HG03460 (cell line): ENCODE measurements at regions not wholly inside any gene's neighbourhood (a gene's known extent, or its start where the extent isn't known, plus 50 kb on each side); places are given as distances from the start of the nearest gene placed in this dataset.

Experiments used
- ATAC-seq: cut with Tn5 transposase; IDR thresholded peaks from one replicate; pipeline ENCODE4 v1.9.1; 2021; ENCODE audit not compliant: unreplicated experiment

DNA sequence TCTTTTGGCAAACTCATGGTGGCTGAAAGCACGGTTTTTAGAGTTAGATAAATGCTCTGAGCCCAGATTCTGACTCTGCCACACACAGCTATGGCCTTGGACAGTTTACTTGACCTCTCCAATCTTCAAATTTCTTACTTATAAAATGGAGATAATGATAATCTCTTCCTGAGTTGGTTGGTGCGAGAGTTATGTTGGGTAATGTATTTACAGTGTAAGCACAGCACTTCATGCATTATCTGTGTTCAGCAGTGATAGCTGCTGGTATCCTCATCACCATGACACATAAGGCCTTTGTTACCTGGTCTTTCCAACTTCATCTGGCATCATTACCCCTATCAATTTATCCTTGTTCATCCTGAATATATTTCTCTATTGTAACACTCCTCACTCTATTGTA lies 178.8 kb upstream of the ELL2 start:
- ATAC-seq = no peak

DNA sequence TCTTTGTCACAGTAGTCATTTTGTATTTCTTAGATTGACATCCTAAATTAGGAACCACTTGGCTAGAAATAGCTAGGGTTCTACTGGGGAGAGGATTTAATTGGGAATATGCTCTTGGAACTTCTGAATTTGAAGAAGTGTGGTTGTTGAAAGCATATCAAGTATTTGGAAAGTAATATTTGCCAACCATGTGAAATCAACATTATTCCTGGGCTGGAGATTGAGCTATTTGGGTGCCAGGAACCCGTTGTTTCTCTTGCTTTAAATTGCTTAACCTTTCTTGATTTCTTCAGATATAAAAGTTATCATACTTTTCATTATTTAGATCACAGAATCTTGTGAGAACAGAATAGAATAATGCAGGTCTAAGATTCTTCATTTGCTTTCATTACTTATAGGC lies 178.4 kb upstream of the ELL2 start:
- ATAC-seq = no peak

DNA sequence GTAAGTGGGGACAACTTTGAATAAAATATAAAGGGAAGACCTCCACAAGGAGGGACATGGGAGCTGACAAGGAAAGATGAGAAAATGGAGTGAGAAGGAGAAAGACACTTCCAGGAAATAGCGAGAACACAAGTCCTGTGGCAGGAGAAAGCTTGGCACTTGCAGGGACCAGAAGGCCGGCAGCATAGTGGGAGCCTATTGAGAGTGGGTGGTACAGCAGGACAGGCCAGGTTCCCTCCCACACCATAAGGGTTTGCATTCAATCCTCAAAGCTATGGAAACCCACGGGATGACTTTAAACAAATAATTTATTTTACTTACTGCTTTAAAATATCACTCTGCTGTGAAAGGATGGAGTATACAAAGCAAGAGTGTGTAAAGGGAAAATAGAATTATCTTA lies 173.2 kb upstream of the ELL2 start:
- ATAC-seq = no peak

DNA sequence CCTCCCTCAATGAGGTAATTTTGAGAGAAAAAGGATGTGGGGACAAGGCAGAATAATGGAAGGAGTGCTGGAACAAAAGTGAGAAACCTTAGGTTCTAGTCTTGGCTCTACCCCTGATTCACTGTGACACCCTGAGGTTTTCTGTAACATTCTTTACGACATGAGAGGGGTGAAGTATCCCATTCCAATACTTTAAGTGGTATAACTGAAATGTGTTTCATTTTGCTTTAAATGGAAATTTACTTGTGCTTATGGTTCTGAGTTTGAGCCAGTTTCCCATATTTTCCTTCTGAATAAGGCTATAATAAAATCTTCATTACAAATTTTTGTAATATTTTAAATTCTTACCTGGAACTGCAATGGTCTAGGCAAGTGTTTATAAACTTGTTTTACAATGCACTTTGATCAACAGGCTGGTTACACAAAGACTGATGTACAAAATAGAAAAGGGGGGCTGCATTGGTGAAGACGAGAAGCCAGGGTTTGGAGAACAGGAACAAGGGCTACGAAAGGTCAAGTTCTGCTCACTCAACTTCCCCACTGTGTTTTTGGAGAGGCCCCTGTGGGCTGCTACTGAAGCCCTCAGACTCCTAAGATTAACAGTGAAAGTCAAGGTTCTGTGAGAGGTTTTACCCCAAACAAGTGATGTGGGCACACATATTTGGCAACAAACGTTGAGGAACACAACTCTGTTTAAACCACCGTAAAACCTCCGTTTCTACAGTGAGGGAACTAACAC lies 171.9 kb upstream of the ELL2 start:
- no peak for ATAC-seq

DNA sequence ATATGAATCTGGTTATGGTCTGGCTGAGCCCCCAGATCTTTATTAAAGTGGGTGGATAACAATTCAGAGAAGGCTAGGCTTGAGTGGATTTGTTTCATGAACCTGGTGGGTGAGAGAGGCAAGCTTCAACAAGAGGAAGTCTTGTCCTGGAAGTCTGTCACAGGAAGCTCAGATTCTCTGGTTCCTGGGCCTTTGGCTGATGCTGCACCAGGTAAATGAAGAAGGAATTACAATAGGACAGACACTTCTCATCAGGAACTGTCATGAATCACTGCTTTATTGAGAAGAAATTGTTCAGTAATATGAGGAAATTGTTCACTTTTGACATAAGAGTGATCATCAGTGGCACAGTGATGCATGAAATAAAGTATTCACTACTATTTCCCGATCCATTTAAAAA lies 167.6 kb upstream of the ELL2 start:
- no peak for ATAC-seq

DNA sequence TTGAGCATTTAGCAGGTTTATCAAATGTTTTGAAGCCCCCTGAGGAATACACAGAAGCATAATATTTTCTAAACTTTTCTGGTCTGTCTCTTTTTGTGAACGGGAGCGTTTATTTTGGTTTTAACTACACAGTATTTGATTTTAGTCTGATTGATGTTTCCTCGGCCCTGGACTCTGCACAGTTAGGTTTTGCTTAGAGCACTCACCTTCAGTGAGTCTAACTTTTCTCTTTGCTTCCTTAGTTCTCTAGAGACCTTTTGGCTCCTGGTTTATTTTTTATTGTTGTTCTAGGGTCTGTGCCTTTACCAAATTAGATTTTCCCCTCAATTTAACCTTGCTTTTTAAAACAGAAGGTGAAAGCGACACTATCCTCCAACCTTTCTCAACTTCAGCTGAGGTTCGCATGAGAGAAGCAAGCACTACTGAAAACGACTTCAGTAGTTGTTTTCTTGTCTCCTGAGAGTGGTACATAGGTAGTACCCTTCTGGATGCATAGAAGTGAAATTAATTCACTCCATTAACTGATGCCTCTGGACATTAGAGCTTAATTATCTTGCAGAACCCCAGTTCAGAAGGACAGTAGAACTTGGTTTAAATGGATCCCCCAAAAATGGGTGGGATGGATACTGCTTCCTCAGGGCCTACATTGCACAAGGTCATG lies 166.7 kb upstream of the ELL2 start:
- no peak for ATAC-seq

DNA sequence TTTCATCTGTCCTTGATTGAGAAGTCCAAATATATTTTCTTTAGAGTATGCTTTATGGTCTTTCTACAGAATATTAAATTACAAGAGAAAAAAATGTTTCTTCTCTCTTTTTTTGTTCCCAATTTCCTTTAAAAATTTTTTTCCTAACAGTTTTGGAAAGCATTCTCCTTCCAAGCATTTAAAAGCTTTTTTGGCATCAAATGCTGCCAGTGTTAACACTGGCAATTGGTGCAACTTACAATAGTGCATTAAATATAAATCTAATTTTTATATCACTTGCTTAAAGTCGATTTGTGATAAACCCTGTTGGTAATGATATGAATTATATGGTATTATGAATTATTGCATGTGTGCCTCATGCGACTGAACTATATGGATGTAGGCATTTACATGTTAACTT lies 165.9 kb upstream of the ELL2 start:
- ATAC-seq = no peak

DNA sequence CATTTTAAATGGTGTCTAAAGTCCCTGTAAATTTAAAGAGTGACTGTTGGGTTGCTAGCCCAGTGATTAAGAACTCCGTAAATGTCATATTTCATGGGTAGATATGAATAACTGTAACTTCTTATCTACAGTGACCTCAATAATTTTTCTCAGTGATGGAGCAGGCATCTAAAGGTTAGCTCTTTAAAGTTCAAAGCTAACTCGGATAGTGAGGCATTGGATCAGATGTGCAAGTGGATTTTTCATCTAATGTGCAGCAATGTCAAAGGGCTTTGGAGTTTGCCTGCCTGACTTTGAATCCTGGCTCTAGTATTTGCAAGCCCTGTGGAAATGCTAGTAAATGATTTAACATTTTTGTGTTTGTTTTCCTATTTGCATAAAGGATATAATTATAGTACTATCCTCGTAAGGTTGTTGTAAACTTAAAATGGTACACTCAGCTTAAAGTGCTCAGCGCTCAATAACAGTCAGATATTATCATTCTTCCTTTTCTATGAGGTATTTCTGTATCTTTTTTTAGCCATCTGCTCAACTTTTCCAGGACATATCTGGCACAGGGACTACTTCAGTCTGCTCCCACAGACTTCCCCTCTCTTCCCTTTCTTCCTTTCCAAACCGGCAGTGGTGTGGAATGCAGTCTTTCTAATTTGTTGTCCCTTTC lies 163.7 kb upstream of the ELL2 start:
- no peak for ATAC-seq

DNA sequence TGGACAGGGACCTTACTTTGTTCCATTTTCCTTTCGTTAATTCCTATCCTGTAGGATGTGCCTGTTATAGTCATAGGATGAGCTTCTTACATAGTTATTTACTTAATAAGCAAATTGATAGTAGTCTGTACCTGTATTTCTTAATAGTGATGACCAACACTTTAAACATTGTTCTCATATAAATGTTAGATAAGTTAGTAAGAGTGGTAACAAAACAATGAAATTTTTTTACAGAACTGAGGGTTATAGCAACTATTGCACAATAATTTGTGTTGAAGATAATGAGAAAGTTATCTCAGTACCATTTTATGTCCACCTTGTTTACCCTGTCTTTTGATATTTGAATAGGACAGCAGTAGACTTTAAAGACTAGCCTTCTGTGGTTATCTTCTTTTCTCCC lies 162.9 kb upstream of the ELL2 start:
- no peak for ATAC-seq

DNA sequence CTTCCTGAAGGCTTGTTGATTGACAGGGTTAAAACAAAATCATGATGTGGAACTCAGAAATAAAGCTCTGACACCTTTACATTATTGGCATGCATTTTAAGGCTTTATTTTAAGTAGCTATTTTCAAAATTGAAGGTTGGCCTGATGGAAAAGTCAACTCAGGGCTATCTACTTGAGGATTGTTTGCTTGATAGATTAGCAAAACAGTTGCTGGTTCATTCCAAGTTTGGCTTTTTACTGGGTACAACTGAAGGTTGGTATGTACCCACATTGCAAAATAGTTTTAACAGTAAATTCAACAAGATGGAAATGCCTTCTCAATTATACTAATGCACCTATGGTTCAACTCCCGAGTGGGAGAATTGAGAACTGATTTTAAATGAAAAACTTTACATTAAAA lies 161.8 kb upstream of the ELL2 start:
- ATAC-seq = no peak

DNA sequence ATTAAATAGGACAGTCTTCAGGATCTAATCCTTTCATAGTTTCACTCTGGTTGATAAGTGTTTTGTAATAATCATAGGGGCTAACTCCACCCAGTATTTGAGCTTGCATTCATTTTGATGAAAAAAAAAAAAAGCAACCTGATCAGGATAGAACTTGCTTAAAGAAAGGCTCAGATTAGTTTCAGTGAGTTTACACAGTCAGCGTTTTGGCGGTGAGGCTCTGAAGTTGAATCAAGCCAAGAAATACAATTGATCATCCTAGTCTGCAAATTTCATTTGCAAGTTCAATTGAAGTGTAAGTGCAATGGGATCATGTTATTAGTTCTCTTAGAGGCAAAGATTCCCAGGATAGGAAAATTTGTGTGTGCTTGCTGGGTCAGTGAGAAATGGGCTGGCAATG lies 159.7 kb upstream of the ELL2 start:
- no peak for ATAC-seq

DNA sequence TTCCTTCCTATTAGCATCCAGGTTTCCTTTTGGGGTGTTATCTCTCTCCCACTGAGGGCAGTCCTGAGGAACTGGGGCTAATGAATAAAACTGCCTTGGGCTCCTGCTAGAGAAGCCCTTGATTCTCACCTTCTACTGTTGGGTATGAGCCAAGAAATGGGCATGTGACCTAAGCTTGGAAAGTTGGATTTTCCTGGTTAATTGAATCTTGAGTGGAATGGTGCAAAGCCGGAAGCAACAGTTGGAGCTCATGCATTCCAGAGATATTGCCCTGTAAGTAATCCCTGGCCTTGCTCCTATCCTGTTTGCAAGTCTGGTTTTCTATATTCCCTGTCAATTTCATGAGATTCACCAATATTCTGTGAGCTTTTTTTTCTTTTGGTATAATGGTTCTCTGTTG lies 158.5 kb upstream of the ELL2 start:
- ATAC-seq = no peak

DNA sequence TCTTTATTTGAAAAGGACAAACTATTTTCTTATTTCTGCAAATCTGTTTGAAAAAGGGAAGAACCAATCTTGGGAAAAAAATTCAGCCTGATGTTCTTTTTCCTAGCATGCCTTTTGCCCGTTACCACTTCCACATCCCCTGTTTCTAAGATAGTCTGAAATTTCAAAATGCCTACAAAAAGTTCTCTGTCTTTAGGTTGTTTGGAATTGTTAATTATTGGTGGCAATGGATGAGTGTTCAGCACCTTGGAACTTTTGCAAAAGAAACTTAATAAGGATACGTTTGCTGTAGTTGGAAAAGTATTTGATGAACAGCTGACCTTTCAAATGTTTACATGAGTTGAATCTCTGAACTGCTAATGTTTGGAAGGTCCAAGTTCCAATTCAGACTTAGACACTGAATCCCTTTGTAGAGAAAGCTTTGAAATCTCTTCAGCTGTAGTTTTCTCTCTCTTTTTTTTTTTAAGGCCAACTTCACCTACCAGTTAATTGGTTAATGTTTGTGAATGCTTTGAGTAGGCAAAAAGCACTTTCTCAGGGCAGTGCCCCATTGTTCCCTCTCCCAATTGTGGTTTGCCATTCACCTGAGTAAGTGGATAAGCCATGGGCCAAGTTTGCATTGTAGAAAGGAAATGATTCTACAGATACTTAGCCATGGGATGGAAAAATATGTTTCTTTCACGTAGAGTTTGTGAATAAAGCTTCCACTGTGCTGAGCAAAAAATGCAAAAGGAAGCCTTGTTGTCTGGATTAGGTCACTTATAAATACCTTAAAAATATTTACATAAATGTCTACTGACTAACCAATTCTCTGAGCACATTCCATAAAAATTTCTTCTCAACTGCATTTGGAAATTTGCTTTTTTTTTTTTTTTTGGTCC lies 156.4 kb upstream of the ELL2 start:
- ATAC-seq = no peak

DNA sequence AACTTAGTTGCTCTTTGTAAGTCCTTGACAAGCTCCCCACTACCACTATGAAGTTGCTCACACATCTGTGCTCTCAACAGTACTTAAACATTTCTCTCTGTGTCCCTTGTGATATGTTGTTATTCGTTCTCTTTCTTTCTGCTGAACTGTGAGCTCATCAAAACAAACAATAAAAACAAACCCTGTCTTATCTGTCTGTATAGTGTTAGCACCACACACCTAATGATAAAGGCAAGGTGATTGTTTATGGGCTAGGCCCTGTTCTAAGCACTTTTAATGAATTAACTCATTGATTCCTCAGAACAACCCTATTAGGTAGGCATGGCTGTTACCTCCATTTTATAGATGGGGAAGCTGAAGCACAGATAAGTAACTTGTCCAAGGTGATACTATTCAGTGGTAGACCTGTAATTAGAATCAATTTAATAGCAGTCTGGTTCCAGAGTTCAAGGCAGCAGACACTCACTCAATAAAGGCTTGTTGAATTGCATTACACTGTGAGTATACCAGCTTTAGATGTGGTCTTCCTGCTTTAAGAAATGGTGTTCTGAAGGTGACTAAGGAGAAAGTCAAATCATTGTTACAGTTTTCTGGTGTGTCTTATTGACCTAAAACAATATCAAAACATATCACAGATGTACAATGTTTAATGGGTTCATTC lies 153.6 kb upstream of the ELL2 start:
- ATAC-seq = no peak

DNA sequence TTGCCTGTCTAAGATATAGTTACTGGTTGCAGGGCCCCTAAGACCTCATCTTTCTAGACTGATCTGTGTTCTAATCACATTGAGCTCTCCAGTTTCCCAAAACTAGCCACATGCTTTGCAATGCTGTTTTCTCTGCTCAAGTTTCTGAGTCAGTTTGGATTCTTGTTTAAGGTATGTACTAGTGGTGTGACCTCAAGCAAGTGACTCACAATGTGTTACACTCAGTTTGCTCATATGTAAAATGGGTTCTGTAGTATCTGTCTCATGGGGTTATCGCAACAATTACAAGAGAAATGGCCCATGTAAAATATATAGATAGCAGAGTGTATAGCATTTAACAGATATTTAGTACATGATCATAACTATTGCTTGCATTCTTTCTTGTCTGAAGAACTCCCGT lies 153.1 kb upstream of the ELL2 start:
- no peak for ATAC-seq

DNA sequence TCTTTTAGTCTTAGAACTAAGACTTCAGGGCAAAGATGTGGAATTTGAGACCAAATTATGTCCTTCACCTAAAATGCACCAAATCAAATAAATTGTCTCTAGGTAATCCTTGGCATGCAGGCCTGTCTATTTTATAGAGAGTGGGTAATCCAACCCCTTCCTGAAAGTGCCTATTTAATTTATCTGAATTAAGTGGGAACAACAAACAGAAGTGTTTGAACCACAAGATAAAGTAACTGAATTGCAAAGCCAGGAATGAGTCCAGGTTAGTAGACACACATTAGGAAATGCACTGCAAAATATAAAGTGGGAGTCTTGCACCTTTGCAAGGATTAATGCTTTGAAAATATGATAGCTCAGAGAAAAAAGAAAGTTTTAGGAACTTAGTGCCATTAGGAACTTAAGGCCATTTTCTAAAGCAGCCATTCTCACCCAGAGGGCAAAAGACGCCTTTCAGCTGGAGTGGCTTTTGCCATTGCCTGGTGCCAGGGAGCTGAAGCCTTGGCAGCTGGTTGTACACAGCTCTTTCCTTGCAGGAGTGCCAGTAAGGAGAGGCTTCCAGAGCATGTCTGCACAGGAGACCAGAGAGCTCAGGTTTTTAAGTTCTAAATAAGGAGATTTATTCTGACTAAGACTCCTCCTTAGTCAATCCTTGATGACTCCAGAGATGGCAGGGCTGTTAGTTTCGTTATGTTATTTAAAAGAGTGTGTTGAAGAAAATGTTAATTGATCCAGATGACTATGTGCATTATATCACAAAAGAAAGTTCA lies 151.7 kb upstream of the ELL2 start:
- no peak for ATAC-seq

DNA sequence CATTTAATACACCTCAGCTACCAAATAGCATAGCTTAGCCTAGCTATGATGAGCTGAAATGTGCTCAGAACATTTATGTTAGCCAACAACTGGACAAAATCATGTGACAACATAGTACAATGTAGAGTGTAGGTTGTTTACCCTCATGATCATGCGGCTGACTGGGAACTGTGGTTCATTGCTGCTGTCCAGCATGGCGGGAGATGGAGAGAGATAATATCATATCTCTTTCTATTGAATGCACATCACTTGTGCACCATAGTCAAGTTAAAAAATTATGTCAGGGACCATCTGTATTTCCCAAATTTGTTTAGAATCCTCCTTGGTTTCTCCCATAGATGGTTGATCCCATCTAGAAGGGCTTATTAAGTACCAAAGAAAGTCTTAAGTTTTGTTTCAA lies 151.1 kb upstream of the ELL2 start:
- ATAC-seq = no peak

DNA sequence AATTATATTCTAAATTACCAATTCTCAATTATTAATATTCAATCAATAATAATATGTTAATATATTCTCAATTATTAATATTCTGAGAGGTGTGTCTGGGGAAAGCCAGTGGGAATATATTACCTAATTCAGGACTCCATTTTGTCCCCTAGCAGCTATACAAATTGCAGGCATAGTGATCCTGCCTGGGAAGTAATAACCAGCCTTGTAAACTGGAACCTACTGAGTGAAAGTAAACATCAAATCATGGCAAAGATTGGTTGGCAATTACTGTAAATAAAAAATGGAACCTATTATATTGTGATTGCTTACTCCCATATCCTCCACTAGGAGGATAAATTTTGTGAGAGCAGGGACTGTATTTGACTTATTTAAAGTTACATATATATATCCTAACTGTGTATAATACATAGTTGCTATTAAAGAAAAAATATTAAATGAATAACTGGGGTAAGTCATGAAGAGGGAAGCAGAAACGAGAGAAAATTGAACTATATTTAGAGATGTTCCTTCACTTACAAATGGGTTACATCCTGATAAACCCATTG lies 150.5 kb upstream of the ELL2 start:
- ATAC-seq = no peak

DNA sequence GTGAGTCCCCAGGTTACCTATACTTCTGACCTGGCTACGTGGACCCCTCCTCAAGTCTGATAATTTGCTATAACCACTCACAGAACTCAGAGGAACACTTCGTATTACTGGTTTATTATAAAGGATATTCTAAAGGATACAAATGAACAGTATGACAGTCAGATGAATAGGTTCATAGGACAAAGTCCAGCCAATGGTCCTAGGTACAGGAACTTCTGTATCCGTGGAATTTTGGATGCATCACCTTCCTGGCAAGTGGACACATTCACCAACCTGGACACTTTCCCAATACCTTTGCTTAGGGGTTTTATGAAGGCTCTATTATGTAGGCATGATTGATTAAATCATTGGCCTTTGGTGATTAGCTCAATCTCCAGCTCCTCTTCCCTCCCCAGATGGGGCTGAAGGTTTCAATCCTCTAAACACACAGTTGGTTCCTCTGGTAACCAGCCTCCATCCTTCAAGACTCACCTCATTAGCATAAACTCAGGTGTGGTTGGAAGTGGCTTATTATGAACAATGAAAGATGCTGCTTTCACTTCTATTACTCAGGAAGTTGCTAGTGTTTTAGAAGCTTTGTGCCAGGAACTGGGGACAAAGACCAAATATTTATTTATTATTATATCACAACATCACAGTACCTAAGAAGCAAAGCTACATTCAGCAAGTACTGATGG lies 149.6 kb upstream of the ELL2 start:
- ATAC-seq = no peak
